GM12878 (cell line): ENCODE measurements at regions not wholly inside any gene's neighbourhood (a gene's known extent, or its start where the extent isn't known, plus 50 kb on each side); places are given as distances from the start of the nearest gene placed in this dataset.

Experiments used
- ATAC-seq: fragments of 200-7000 bp; cut with Tn5 transposase; 3 replicates; pipeline ENCODE4 v1.9.1; 2020; ENCODE audit warnings: mild to moderate bottlenecking, moderate library complexity
- BruUV-seq: library from RNA; stranded (reverse); fragments of 400-500 nt; replicated peaks from 2 replicates; lab custom pipeline; 2021; lab: Mats Ljungman, UMichigan
- CTCF ChIA-PET: fragments of 300-600 bp; sonication (Branson Sonifier 250); formaldehyde crosslinking; extraction: SDS; loops from one replicate; lab custom pipeline; 2021; ENCODE audit warnings: inconsistent platforms; lab: Yijun Ruan, JAX
- POLR2A ChIA-PET: fragments of 350-600 bp; formaldehyde crosslinking; extraction: SDS; loops from one replicate; lab custom pipeline; 2021; ENCODE audit warnings: inconsistent platforms; lab: Charles Lee
- RAD21 ChIA-PET: fragments of 300-600 bp; sonication (Branson Sonifier 250); formaldehyde crosslinking; loops from one replicate; lab custom pipeline; 2023; ENCODE audit warnings: antibody characterized with exemption; ENCODE audit not compliant: unreplicated experiment; lab: Charles Lee
- SMC1A ChIA-PET: fragments of 300-600 bp; sonication (Branson Sonifier 250); formaldehyde crosslinking; loops from one replicate; lab custom pipeline; 2023; ENCODE audit not compliant: unreplicated experiment, uncharacterized antibody; lab: Charles Lee
- DNase-seq: peaks from one replicate; pipeline ENCODE4 v3.0.0-alpha.2; 2011; ENCODE audit warnings: low read depth, low spot score
- FAIRE-seq: peaks from 3 replicates; lab custom pipeline; 2011; peaks lifted over from hg19 to GRCh38; lab: Jason Lieb, UNC
- H2AFZ ChIP-seq: 2 replicates; pipeline ENCODE4 v1.6.0; 2011; ENCODE audit warnings: low read depth, low read length, control low read depth; ENCODE audit not compliant: control insufficient read depth
- H3K27ac ChIP-seq: 2 replicates; pipeline ENCODE4 v1.5.1; 2011; ENCODE audit warnings: control low read depth; ENCODE audit not compliant: control insufficient read depth, insufficient read depth
- H3K27me3 ChIP-seq, 2 experiments: replicated peaks in 1 of 2; 2 replicates each; pipeline versions ENCODE4 v1.6.0 to v1.6.1; 2011; ENCODE audit warnings: low read length in 1 of 2; ENCODE audit not compliant: control insufficient read depth in 2 of 2, insufficient read depth in 2 of 2
- H3K36me3 ChIP-seq, 2 experiments: 2 replicates each; pipeline ENCODE4 v1.5.1; 2011; ENCODE audit warnings: low read length in 1 of 2; ENCODE audit not compliant: control insufficient read depth in 2 of 2, insufficient read depth in 2 of 2
- H3K4me1 ChIP-seq: 2 replicates; pipeline ENCODE4 v1.6.1; 2011; ENCODE audit warnings: mild to moderate bottlenecking, low read length, moderate library complexity, mixed read lengths; ENCODE audit not compliant: control insufficient read depth, insufficient read depth
- H3K4me2 ChIP-seq: 2 replicates; pipeline ENCODE4 v1.6.0; 2011; ENCODE audit warnings: control low read depth; ENCODE audit not compliant: control insufficient read depth, insufficient read depth
- H3K4me3 ChIP-seq: fragments of 200-600 bp; sonication (generic); 2 replicates; pipeline ENCODE4 v1.5.1; 2016
- H3K79me2 ChIP-seq: 2 replicates; pipeline ENCODE4 v1.6.0; 2011; ENCODE audit warnings: low read length; ENCODE audit not compliant: control insufficient read depth, insufficient read depth
- H3K9ac ChIP-seq: 2 replicates; pipeline ENCODE4 v1.8.0; 2011; ENCODE audit warnings: low read length, control low read depth, mixed read lengths; ENCODE audit not compliant: control insufficient read depth, insufficient read depth
- H3K9me3 ChIP-seq: replicated peaks from 3 replicates; pipeline ENCODE4 v1.5.1; 2011; ENCODE audit warnings: mild to moderate bottlenecking, low read length; ENCODE audit not compliant: control insufficient read depth, insufficient read depth
- H4K20me1 ChIP-seq: 2 replicates; pipeline ENCODE4 v1.6.0; 2011; ENCODE audit not compliant: control insufficient read depth, insufficient read depth
- BCL11A ChIP-seq: IDR thresholded peaks from 2 replicates; pipeline ENCODE4 v1.6.1; 2011; ENCODE audit warnings: low read depth, low read length
- EED ChIP-seq: sonication (generic); IDR thresholded peaks from 2 replicates; pipeline ENCODE4 v1.6.1; 2016; ENCODE audit warnings: antibody characterized with exemption, low read depth
- EGR1 ChIP-seq, 2 experiments: IDR thresholded peaks; 1 replicate in 1 of 2; 2 replicates in 1 of 2; pipeline ENCODE4 v1.6.1; 2011 to 2012; ENCODE audit warnings: low read depth in 2 of 2, low read length in 2 of 2, borderline replicate concordance in 1 of 2, mild to moderate bottlenecking in 1 of 2, moderate library complexity in 1 of 2
- ESRRA ChIP-seq: IDR thresholded peaks from 2 replicates; pipeline ENCODE4 v1.6.1; 2012; ENCODE audit warnings: mild to moderate bottlenecking, low read length, improper control_type of control experiment
- FOS ChIP-seq: IDR thresholded peaks from 3 replicates; pipeline ENCODE4 v1.6.1; 2011; ENCODE audit warnings: borderline replicate concordance; ENCODE audit not compliant: insufficient read length; ENCODE audit errors: extremely low read depth
- KLF5 ChIP-seq: fragments of 450-650 bp; IDR thresholded peaks from 2 replicates; pipeline ENCODE4 v1.6.1; 2014; ENCODE audit warnings: mild to moderate bottlenecking; ENCODE audit not compliant: partially characterized antibody
- SUZ12 ChIP-seq: fragments of 200-600 bp; sonication (generic); IDR thresholded peaks from one replicate; pipeline ENCODE4 v1.6.1; 2018; ENCODE audit warnings: antibody characterized with exemption, mild to moderate bottlenecking; ENCODE audit not compliant: unreplicated experiment
- YY1 ChIP-seq: IDR thresholded peaks from 2 replicates; pipeline ENCODE4 v1.6.1; 2011; ENCODE audit warnings: low read depth, mild to moderate bottlenecking, low read length
- WGBS: methylation state at CpG from one replicate; pipeline ENCODE4 v1.1.6; 2016; ENCODE audit warnings: low lambda C conversion rate; ENCODE audit not compliant: insufficient replicate concordance, insufficient coverage; ENCODE audit errors: missing lambda C conversion rate; 5-methylcytosine and 5-hydroxymethylcytosine counted together
- in situ Hi-C: fragments of 300-500 bp; cut with MboI; formaldehyde crosslinking; loops from 9 replicates; pipeline ENCODE4 v1.14.3; 2018; ENCODE audit warnings: mixed read lengths
- intact Hi-C: fragments of 100-400 bp; cut with micrococcal nuclease; formaldehyde crosslinking; loops from one replicate; pipeline ENCODE4 v1.14.2; 2022; ENCODE audit not compliant: unreplicated experiment
- TF ChIP-seq, protein P1 (sequence below): IDR thresholded peaks from 2 replicates; pipeline ENCODE4 v1.6.1; 2012; ENCODE audit warnings: improper control_type of control experiment, low read depth, low read length; ENCODE audit not compliant: insufficient replicate concordance
- TF ChIP-seq, protein P2 (sequence below): fragments of 450-650 bp; conservative IDR thresholded peaks from 2 replicates; pipeline ENCODE4 v1.6.1; 2017; ENCODE audit warnings: mild to moderate bottlenecking, moderate library complexity
- TF ChIP-seq, protein P3 (sequence below): IDR thresholded peaks from 2 replicates; pipeline ENCODE4 v1.6.1; 2012; ENCODE audit warnings: low read depth, low read length, improper control_type of control experiment

- ChIA-PET RAD21 (no interaction called here), POLR2A (no interaction called here)
- no peak overlapping the region for H3K27ac ChIP-seq
- no peak for FAIRE-seq
- in situ Hi-C loops = loop anchor here (5.0 kb wide), 1 partner anchor 292 kb away; no protein-coding TSS in a partner anchor
- no peaks in the 10 kb centered on the region for H3K27me3 ChIP-seq
- H4K20me1 ChIP-seq = no peaks in the 10 kb centered on the region
- no peaks in the 10 kb centered on the region for H3K9me3 ChIP-seq
- no peak overlapping the region for H3K9ac ChIP-seq
- H3K36me3 ChIP-seq = no peaks in the 10 kb centered on the region
- no peaks in the 10 kb centered on the region for H3K79me2 ChIP-seq
- no peak for DNase-seq
- no TSS peak for BruUV-seq
- no peak for TF ChIP-seq SUZ12
- no peak for TF ChIP-seq EGR1 (IDR thresholded peaks at IDR 0.05; ENCODE audit: borderline replicate concordance in 1 of 2, low read depth in 2 of 2, low read length in 2 of 2)
- TF ChIP-seq ESRRA = no peak
- TF ChIP-seq FOS = no peak
- TF ChIP-seq, all 136 proteins: peak for 0
- ChIA-PET CTCF (no interaction called here), SMC1A (no interaction called here)
- Histone ChIP-seq H3K4me3 (no peak overlapping the region), H3K4me1 (no peaks in the 10 kb centered on the region), H2AFZ (no peak overlapping the region), H3K4me2 (no peak overlapping the region)
- WGBS = 33% methylated on average over 4 of the region's 4 CpGs
- no peak for ATAC-seq
- intact Hi-C loops = no loop called here
Measured at GRCh38 chr12:131334835-131335234, 376.1 kb upstream of the SFSWAP start.

GRCh38 chr12:131335456-131335855 lies 375.4 kb upstream of the SFSWAP start:
- Histone ChIP-seq H2AFZ (no peak overlapping the region), H3K4me3 (no peak overlapping the region), H3K4me2 (no peak overlapping the region), H3K4me1 (no peaks in the 10 kb centered on the region), H3K36me3 (no peaks in the 10 kb centered on the region), H3K27ac (no peak overlapping the region), H3K9ac (no peak overlapping the region), H3K79me2 (no peaks in the 10 kb centered on the region), H3K9me3 (no peaks in the 10 kb centered on the region), H4K20me1 (no peaks in the 10 kb centered on the region), H3K27me3 (no peaks in the 10 kb centered on the region)
- CTCF ChIA-PET = no interaction called here
- intact Hi-C loops (no loop called here), in situ Hi-C loops (no loop called here)
- ATAC-seq (no peak), FAIRE-seq (no peak), DNase-seq (no peak)
- 27% methylated on average over 4 of the region's 4 CpGs for WGBS
- RAD21 ChIA-PET = no interaction called here
- no TSS peak for BruUV-seq
- POLR2A ChIA-PET = no interaction called here
- SMC1A ChIA-PET = no interaction called here
- TF ChIP-seq, protein P1, sequence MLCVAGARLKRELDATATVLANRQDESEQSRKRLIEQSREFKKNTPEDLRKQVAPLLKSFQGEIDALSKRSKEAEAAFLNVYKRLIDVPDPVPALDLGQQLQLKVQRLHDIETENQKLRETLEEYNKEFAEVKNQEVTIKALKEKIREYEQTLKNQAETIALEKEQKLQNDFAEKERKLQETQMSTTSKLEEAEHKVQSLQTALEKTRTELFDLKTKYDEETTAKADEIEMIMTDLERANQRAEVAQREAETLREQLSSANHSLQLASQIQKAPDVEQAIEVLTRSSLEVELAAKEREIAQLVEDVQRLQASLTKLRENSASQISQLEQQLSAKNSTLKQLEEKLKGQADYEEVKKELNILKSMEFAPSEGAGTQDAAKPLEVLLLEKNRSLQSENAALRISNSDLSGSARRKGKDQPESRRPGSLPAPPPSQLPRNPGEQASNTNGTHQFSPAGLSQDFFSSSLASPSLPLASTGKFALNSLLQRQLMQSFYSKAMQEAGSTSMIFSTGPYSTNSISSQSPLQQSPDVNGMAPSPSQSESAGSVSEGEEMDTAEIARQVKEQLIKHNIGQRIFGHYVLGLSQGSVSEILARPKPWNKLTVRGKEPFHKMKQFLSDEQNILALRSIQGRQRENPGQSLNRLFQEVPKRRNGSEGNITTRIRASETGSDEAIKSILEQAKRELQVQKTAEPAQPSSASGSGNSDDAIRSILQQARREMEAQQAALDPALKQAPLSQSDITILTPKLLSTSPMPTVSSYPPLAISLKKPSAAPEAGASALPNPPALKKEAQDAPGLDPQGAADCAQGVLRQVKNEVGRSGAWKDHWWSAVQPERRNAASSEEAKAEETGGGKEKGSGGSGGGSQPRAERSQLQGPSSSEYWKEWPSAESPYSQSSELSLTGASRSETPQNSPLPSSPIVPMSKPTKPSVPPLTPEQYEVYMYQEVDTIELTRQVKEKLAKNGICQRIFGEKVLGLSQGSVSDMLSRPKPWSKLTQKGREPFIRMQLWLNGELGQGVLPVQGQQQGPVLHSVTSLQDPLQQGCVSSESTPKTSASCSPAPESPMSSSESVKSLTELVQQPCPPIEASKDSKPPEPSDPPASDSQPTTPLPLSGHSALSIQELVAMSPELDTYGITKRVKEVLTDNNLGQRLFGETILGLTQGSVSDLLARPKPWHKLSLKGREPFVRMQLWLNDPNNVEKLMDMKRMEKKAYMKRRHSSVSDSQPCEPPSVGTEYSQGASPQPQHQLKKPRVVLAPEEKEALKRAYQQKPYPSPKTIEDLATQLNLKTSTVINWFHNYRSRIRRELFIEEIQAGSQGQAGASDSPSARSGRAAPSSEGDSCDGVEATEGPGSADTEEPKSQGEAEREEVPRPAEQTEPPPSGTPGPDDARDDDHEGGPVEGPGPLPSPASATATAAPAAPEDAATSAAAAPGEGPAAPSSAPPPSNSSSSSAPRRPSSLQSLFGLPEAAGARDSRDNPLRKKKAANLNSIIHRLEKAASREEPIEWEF = no peak
- TF ChIP-seq YY1 = no peak
- TF ChIP-seq KLF5 = no peak
- TF ChIP-seq ESRRA = no peak
- TF ChIP-seq, protein P2, sequence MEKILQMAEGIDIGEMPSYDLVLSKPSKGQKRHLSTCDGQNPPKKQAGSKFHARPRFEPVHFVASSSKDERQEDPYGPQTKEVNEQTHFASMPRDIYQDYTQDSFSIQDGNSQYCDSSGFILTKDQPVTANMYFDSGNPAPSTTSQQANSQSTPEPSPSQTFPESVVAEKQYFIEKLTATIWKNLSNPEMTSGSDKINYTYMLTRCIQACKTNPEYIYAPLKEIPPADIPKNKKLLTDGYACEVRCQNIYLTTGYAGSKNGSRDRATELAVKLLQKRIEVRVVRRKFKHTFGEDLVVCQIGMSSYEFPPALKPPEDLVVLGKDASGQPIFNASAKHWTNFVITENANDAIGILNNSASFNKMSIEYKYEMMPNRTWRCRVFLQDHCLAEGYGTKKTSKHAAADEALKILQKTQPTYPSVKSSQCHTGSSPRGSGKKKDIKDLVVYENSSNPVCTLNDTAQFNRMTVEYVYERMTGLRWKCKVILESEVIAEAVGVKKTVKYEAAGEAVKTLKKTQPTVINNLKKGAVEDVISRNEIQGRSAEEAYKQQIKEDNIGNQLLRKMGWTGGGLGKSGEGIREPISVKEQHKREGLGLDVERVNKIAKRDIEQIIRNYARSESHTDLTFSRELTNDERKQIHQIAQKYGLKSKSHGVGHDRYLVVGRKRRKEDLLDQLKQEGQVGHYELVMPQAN = no peak
- no peak for TF ChIP-seq BCL11A
- TF ChIP-seq EED = no peak
- TF ChIP-seq, protein P3, sequence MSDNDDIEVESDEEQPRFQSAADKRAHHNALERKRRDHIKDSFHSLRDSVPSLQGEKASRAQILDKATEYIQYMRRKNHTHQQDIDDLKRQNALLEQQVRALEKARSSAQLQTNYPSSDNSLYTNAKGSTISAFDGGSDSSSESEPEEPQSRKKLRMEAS = no peak
